ENCODE measurements at regions not wholly inside any gene's neighbourhood (a gene's known extent, or its start where the extent isn't known, plus 50 kb on each side); places are given as distances from the start of the nearest gene placed in this dataset.

GRCh38 chr14:98937021-98937420 lies 335.0 kb downstream of the BCL11B start:
- no peak for DNase-seq

DNA sequence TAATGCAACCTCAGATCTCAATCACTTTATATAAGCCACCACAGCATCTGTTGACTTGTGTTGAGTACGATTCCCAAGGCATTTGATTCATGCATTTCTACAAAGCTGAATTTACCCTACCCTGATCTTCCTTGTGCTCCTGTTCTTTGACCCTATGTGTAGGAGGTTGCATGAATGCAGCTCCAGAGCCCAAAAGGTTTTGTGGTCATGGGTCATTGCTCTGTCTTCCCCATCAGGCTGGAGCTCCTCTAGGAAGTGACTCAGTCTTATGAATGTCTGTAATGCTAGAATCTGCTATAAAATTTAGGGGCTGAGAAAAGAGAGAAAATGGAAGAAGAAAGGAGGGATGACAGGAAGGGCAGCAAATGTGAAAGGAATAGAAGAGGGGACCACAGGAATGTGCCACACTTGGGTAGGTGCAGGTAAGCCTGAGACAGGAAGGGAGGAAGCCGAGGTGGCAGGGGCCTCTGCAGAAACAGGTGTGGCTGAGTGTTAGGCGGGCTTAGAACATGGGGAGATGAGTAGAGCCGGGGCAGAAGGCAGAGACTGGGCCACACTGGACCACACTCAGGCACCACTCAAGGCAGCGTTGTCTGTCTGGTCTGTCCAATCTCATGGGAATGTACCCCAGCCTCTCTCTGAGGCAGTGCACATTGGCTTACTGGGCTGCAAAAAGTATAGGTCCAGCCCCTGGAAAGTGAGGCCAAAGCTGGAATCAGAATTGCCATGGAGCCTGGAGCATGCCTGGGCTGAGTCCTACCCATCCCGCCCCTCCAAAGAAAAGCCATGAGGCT lies 334.1 kb downstream of the BCL11B start:
- peak in 1 of 4 experiments; percentile 19 for DNase-seq

DNA sequence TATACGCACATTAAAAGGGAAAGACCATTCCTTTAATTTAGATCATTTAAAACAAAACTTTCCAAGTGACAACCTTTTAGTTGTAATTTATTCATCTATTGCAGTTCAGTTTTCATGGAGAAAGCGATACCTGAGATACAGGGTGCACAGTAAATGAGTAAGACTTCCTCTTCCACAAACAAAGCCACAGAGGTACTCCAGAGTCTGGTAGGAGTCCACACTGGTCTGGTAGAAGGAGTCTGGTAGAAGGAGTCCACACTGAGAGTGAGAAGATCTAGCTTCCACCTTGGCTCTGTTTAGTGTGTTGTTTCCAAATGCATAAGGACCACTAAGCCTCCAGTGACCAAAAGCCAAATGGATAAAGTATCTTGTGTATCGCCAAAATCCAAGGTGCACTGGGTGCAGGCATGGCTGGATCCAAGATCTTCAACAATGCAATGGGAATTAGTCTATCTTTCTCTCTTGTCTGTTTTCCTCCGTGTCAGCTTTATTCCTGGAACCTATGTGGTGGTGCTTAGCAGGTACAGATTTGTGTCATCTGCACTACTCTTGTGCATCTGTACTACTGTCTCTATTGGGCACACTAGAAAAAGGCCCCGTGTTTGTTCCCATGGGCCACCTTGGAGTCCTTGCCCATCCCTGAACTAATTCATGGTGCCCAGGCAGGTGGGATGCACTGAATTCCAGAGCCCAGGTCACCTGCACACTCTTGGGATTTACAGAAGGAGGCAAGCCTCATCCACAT lies 331.1 kb downstream of the BCL11B start:
- DNase-seq = no peak

DNA sequence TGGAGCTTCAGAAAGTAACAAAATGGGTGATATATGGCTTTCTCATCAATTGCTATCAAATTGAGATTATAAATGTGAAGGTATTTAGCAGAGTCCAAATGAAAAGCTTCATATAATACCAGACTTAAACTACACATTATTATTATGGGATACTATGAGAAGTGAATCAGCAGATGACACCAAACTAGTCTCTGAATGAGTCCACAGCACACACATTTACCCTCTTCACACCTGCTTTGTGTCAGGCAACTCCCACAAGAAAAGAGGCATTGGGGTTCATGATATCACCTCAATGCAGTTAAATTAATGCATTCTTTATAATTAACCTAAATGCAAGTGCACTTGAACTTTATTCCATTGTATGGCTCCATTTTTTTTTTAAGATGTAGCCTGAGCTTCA lies 330.5 kb downstream of the BCL11B start:
- no peak for DNase-seq

- no peak for DNase-seq
Observed at GRCh38 chr14:98943907-98944306, 328.1 kb downstream of the BCL11B start.

DNA sequence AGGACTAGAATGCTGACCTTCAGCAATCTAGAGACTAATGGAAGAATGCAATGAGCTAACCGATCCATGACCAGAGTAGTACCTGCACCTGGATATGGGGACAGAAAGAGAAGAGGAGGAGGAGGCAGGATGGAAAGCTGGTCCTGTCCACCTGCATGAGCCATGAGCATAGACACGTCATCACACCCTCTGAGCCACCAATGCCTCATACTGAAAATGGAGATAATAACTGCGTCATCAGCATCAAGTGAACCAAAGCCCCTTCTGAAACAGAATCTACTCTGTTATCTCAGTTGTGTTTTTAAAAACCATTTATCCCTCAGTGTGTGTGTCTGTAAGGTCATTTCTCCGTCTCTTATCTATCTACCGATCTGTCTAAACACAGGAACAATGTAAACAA lies 327.0 kb downstream of the BCL11B start:
- DNase-seq = no peak

DNA sequence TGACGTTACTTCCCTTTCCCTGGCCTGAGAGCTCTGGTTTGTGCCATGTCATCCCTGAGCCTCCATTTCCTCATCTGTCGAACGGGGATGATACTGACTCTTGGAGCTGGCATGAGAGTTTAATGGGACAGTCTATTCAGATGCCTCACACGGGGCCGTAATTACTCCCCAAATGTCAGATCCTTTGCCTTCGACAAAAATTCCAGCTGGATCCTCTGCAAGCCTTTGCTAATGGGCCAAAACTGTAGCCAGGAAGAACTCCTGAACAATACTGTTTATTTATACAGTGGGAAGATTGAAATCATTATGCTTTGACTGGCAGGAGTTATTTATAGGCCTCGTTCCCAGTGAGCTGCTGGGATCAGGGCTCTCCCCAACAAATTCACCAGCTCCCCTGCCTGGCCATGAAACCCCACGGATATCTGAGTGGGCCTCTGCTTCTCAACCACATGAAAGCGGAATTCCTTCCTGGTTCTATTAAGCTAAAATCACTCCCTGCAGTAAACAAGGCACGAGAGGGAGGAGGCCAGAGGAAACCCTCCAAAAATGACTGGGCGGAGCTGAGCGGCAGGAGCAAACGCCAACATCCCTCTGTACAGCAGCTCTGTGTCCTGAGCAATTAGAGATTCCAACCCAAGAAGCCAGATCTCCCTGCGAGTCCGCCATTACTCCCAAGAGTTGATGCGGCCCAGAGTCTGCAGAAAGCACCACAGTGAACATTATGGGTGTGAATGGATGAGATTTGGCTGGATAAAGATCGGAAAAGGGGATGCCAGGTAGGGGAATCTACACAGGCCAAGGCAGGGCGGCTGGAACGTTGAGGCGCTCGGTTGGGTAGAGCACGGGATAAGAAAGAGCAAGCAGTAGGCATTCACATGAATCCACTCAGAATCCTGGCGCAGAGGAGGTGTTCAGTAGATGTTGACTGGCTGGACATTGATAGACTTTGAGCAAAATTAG lies 326.1 kb downstream of the BCL11B start:
- DNase-seq = peak in 2 of 4 experiments; percentile 13 to 22

- DNase-seq = no peak
Observed at GRCh38 chr14:98946940-98947339, 325.1 kb downstream of the BCL11B start.

DNA sequence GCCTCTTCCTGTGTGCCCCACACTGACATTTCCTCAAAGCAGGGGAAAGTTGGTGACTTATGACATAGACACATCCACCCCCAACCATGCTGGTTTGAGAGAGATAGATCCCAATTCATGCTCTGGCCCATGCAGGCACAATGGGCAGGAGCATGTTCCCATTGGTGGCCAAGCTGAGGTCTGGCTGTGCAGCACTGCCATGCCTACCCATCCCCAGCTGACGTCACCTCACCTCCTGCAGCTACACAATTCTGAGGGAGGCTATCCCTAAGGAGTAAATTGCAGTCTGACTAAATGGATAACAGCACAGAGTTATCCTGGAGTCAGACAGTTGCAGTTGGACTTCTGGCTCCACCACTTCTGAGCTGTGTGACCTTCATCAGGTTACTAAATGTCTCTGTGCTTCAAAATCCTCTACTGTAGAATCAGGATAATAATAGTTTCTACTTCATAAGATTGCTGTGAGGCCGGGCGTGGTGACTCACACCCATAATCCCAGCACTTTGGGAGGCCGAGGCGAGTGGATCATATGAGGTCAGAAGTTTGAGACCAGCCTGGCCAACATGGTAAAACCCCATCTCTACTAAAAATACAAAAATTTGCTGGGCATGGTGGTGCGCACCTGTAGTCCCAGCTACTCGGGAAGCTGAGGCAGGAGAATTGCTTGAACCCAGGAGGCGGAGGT lies 323.9 kb downstream of the BCL11B start:
- no peak for DNase-seq

GRCh38 chr14:98949051-98949450 lies 322.9 kb downstream of the BCL11B start:
- no peak for DNase-seq

- peak; percentile 26 to 56 (median 44) for DNase-seq
Observed at GRCh38 chr14:98949481-98950135, 322.4 kb downstream of the BCL11B start.

- DNase-seq = no peak
Observed at GRCh38 chr14:98950353-98950895, 321.6 kb downstream of the BCL11B start.

DNA sequence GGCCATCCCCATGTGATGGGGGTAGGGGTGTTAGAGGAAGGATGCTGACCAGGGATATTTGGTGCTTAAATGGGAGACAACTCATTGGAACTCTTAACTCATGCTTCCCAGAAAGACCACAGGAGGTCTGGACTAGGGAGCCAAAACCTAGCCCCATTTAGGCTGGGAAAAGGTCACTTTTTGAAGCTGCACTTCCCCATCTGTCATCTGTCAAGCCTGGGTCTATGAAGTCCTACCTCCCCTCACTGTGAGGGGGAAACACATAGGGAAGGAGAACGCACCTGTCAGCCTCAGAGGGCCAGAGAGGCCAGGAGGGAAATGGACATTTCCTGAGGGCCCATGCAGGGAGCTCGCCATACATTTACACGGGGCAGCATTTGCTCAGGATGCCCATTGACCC lies 321.0 kb downstream of the BCL11B start:
- DNase-seq = no peak

DNA sequence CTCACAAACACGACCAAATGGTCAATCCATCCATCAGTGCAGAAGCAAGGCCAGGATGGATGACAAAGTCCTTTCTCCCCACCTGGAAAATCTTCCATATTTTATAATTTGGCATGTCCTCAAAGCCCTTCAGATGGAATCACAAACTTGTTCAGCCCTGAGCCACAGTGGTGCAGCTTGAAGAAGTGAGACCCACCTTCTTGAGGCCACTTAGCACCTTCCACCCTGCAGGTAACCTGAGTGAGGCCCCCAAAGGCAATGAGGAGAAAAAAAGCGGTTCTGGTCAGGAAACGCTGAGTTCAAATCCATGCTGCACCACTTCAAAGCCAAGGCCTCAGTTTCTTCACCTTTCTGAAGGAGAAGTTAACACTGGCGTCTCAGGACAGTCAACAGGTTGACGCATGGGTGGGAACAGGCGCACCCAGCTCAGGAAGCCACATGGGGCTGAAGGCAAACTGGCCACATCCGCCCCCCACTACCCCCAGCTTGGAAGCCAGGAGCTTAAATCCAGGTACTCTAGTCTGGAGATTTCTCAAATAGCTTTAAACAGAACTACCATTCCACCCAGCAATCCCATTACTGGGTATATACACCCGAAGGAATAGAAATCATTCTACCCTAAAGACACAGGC lies 320.4 kb downstream of the BCL11B start:
- no peak for DNase-seq

DNA sequence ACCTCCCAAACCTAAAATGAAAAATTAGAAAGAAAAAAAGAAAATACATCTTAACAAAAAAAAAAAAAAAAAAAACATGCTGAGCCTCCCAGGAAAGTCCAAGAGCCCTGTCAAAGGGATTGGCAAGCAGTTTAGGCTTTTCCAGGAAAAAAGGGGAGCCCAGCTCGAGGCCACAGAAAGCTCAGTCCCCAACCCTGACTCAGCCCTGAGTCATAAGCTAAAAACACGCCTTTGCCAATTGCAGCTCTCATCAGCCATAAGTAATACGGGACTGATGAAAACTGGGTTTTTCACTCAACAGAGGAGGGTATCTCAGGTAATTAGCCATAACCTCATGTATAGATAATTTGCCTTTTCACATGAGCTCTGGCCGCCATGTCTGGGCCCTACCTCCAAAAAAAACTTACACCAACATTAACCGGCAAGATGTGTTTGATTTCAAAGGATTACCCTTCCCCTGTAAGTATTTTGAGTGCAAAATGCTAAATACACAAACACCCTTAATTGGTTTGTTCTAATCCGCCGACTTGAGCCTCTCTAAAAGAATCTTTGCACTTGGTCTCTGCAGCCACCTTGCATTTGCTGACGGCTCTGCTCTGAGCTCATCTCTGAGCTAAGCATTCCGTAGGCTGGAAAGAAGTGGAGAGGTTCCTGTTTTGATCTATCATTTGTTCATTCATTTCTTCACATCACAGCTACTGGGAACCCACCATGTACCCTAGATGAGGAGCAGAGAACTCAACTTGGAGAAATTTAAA lies 319.2 kb downstream of the BCL11B start:
- DNase-seq = peak; percentile 29 to 58 (median 45)

- DNase-seq = peak; percentile 47 to 62 (median 57)
Observed at GRCh38 chr14:98953551-98954348, 318.2 kb downstream of the BCL11B start.

DNA sequence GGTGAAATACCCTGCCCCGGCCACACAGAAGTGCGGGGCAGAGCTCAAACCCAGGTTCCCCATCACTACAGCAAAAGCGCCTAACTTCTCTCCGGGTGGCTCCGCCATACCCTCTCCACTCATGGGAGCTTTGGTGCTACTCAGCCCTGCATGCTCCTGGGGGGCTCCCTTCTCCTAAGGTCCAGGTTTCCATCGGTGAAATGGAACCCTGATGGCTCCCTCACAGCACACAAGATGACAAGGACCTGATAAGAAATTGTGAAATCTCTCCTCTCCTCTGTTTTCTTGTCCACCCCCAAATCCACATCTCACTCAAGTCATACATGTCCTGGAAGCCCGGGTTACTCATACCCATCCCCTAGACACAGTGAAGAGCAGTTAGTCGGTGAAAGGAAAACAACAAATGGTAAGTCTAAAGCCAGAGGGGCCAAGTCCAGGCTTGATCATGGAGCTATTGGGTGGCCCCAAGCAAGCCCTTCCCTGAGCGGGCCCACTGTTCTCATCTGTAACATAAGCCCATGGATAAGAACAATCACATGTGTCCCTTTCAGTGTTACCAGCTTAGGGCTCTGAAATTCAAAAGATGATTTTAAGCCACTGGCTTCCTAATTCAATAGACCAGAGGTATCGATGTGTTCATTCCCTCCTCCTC lies 317.5 kb downstream of the BCL11B start:
- no peak for DNase-seq

- no peak for DNase-seq
Observed at GRCh38 chr14:98955036-98955740, 316.8 kb downstream of the BCL11B start.
